CD1c-positive myeloid dendritic cell (primary cell): ENCODE measurements at regions not wholly inside any gene's neighbourhood (a gene's known extent, or its start where the extent isn't known, plus 50 kb on each side); places are given as distances from the start of the nearest gene placed in this dataset.

ENCODE experiments used
- DNase-seq: peaks from one replicate; pipeline ENCODE4 v3.0.0-alpha.2; 2016; ENCODE audit errors: extremely low spot score

DNA sequence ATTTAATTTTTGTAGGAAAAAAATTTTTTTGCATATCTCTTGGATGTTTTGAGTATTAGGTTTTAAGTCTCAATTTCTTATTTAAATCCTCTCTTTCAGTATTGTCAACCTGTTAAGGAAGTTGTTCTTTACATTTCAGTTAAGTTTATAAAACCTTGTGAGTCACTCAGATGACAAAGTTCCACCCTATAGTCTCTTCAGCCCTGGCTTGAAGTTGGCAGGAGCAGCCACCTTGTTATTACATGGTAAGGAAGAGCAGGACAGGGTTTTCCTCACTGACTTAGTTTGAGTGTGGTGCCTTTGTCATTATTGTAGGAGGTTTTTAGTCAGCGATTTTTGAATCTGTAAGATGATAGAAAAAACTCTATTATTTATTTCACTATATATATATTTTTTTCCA, 2143.9 kb downstream of the MRPL39 start:
- no peak for DNase-seq

GRCh38 chr21:23455676-23456075, 2151.6 kb downstream of the MRPL39 start:
- DNase-seq: no peak

GRCh38 chr21:23452384-23453083, 2154.7 kb downstream of the MRPL39 start:
- DNase-seq: no peak

DNA sequence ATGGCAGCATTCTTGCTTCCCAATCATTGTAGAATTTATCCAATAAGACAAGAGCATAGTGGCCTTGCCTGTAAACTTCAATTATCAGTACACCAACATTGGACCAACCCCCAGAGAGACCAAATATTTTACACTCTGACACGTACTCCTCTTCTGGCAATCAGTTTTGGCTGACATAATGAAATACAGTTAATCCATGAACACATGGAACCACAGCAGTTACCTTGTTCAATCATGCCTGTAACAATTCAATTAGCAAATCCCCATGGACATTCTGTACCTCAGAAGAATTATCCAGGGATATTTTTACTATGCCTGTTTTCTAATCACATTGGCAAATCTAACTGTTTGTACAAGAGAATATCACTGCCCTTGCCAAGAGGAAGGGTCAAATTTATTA, 2162.0 kb downstream of the MRPL39 start:
- DNase-seq: no peak

DNA sequence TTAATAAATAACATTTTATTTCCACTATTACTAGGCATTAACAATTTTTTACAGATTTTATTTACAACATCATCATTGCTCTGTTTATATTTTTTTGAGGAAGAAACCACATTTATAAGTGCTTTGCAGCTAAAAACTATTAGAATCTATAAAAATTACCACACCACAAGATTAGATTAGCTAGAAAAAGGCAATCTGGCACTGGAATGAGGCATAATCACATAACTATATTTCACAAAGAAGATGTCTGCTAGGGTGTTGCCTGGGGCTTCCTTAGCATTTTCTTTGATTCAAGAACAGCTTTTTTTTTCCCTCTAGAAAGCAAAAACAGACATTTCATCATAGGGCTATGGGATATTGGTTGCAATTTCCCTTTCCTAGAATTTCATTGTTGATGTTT, 2169.2 kb downstream of the MRPL39 start:
- no peak for DNase-seq

DNA sequence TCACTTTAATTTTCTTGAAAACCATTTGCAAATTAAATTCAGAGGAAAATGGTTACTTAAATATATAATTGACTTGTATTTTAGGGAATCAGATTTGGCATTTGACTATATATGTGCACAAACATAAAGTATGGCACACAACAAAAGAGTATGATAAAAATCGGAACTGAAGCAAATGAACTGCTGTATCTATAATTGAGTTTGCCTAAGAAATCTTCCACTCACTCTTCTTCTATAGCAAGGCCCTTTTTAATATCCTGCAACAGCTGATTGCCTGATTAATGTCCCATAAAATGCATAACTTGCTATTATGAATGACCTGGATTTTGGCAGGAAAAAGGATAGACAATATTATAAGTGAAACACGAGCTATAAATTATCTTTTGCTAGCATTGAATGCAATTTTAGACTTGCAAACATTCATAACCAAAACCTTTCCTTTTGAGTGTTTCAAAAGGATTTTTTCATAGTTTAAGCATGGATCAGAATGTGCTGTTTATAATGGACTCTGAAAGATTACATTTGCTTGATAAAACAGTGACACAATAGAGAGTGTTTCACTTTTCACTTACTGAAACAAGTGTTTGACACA, 2204.3 kb downstream of the MRPL39 start:
- no peak for DNase-seq

DNA sequence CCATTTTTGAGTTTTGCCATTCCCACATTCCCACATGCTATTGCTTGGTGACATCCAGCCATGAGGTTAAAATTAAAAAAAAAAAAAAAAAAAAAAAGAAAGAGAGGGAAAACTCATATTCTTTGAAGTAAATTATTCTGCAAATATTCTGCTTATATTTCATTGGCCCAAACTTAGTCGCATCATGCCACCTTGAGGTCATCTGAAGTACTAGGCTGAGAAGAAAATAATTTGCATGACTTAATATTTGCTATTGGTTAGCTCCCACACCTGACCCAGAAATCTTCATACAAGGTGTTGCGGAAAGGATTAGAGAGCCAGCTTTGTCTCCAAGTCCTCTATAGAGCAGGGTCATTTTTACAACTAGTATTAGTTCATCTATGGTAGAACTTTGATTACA, 2206.0 kb downstream of the MRPL39 start:
- no peak for DNase-seq

DNA sequence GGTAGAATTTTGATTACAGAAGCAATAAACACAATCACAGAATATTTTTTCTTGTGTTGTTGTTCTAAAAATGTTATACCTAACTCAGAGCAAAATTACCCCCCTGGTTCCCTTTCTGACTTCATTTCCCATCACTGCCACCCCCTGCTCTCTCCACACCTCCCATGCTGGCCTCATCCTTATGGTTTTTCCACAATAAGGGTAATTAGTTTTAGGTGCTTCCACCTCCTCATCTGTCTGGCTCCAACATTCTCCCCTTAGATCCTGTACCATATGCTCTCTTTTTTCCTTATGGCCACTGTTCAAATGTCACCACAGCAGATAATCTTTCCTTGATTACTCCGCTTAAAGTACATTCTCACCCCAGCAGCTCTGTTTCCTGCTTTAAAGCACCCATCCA, 2208.6 kb downstream of the MRPL39 start:
- DNase-seq: no peak

DNA sequence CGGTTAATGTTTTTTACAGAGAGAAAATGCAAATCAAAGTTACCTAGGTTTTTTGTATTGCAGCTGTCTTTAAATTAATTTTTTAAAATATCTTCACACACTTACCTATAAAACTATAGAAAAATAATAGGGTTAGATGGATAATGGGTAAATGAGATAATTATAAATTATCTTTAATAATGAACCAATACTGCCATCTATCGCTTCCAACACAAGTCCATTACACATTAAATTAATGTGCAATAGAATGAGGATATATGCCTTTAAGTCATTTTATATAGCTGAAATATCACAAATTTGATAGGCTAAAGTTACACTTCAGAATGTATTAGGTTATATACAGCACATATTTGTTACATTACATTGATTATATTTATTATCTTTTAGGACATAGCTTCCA, 2212.8 kb downstream of the MRPL39 start:
- DNase-seq: no peak

DNA sequence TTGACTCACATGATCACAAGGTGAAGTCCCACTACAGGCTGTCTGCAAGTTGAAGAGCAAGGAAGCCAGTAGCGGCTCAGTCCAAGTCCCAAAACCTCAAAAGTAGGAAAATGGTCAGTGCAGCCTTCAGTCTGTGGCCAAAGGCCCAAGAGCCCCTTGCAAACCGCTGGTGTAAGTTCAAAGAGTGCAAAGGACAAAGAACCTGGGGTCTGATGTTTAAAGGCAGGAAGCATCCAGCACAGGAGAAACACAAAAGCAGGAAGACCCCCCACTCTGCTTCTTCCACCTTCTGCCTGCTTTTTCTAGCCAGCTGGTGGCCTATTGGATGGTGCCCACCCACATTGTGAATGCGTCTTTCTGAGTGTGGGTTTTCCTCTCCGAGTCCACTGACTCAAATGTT, 2222.6 kb downstream of the MRPL39 start:
- DNase-seq: no peak

DNA sequence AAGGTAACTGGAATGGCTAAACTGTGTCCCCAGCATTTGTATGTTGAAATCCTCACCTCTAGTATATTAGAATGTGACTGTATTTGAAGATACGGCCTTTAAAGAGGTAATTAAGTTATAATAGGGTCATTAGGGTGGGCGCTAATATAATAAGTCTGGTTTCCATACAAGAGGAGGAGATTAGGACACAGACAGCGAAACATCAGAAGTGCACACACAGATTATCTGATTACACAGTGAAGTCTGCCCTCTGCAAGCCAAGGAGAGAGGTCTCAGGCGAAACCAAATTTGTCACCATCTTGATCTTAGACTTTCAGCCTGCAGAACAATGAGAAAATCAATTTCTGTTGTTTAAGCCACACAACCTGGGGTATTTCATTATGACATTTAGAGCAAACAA, 2233.1 kb downstream of the MRPL39 start:
- no peak for DNase-seq

- no peak for DNase-seq
Observed at GRCh38 chr21:23356905-23357304, 2250.4 kb downstream of the MRPL39 start.

GRCh38 chr21:23316190-23316589, 2291.1 kb downstream of the MRPL39 start:
- DNase-seq: no peak

DNA sequence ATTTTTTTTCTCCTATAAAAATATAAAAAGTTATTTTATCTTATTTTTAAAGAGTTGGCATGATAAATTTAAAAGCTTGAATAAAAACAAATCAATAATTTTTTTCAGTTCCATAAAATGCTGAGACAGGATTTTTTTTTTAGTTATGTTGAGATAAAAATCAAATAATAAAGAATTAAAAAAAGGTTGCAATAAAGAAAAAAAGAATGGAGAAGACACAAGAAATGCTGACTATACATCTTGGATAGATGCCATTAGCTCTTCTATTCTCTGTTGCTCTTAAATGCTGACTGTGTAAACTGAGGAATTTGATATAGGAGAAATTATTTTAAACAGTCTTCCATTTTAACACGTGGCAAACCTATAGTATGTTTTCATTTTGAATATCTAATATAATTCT, 2298.5 kb downstream of the MRPL39 start:
- no peak for DNase-seq

DNA sequence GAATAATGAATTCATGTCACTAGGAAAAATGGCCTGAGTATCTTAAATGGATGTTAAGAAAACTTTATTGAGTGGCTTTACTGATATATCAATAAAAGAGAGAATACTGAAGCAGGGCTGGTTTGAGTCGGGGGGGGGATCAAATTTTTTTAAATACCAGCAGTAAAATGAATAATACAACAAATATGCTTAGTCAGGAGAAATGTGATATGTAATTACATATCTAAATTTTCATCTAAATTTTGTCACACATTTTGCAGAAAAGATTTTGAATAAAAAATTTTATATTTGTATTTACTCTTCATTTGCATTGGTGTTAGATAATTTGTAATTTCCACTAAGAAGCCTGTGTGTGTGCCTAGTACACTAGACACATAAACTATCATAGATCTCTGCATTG, 2300.2 kb downstream of the MRPL39 start:
- DNase-seq: no peak

- no peak for DNase-seq
Observed at GRCh38 chr21:23292292-23292691, 2294.1 kb downstream of the NCAM2 start.

DNA sequence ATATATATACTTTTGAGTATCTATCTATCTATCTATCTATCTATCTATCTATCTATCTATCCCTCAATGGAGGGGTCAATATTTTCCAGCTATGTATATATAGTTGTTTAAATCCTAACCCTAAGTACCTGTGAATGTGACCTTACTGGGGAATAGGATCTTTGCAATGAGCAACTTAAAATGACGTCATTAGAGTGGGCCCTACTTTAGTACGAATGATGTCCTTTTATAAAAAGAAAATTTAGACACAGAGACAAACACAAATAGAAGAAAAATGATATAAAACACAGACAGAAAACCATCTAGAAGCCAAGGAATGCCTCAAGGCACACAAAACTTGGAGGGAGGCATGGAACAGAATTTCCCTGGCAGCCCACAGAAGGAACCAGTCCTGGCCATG, 2283.7 kb downstream of the NCAM2 start:
- no peak for DNase-seq

GRCh38 chr21:23249760-23250159, 2251.6 kb downstream of the NCAM2 start:
- no peak for DNase-seq

DNA sequence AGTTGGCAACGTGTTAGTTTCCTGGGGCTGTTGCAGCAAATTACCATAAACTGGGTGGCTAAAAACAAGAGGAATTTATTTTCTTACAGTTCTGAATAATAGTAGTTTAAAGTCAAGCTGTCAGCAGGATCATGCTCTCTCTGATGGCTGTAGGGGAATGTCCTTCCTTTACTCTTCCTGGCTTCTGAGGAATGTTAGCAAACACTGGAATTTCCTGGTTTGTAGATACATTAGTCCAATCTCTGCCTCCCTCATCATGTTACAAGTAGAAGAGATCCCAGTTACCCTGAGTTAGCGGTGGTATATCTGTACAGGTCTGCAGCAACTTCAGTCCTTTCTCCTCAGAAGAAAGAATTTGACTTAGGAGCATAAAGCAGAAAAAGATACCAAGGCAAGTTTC, 2249.1 kb downstream of the NCAM2 start:
- DNase-seq: no peak

- no peak for DNase-seq
Observed at GRCh38 chr21:23245255-23245654, 2247.0 kb downstream of the NCAM2 start.

DNA sequence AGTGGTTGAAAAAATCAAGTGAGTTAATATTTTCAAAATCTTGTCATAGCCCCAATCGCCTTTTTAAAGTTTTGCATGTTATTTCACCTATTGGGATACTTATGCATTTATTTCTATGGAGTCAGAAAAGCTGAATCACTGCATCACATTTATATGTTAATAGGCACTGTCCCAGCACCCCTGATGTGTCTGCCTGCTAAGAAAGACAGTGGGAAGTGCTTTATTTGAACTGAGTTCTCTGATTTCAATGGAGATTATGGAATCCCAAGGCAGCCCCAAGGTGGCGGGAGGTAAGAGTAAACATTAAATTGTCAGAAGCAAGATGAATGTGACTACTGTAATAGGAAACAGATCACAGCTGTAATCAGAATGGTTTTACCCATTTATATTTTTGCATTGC, 2225.7 kb downstream of the NCAM2 start:
- no peak for DNase-seq

DNA sequence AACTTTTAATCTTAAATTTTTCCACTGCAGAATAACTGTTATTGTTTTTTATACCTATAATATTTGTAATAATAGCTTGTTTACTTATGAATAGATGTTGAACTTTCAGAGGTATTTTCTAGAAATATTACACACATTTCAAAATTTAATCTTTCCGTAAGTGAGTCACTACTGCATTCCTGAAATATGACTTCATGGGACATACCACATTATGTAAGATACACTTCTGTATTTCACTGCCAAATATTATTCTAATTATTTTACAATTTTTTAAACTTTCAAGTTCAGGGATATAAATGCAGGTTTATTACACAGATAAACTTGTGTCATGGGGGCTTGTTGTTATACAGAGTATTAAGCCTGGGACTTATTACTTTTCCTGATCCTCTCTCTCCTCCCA, 2220.5 kb downstream of the NCAM2 start:
- DNase-seq: no peak

GRCh38 chr21:23217597-23217996, 2219.4 kb downstream of the NCAM2 start:
- DNase-seq: no peak

GRCh38 chr21:23215261-23215660, 2217.1 kb downstream of the NCAM2 start:
- no peak for DNase-seq
